Uterus (tissue), 2 donors: ENCODE measurements at regions not wholly inside any gene's neighbourhood (a gene's known extent, or its start where the extent isn't known, plus 50 kb on each side); places are given as distances from the start of the nearest gene placed in this dataset.

Source experiments
- POLR2A ChIP-seq, 2 donors: fragments of 450-650 bp; IDR thresholded peaks; one replicate each; pipeline ENCODE4 v1.6.1; 2016; ENCODE audit warnings: antibody characterized with exemption in 2 of 2, mild to moderate bottlenecking in 1 of 2, moderate library complexity in 1 of 2
- TF ChIP-seq, protein P1 (sequence below), 4 experiments: fragments of 200-600 bp in 2 of 4; fragments of 450-650 bp in 2 of 4; sonication (generic) in 2 of 4; IDR thresholded peaks; one replicate each; pipeline ENCODE4 v1.5.1; 2016 to 2019; ENCODE audit warnings: antibody characterized with exemption in 4 of 4, mild to moderate bottlenecking in 2 of 4, moderate library complexity in 1 of 4

GRCh38 chr6:115460913-115461312, 599.8 kb downstream of the FRK start:
- TF ChIP-seq, protein P1, sequence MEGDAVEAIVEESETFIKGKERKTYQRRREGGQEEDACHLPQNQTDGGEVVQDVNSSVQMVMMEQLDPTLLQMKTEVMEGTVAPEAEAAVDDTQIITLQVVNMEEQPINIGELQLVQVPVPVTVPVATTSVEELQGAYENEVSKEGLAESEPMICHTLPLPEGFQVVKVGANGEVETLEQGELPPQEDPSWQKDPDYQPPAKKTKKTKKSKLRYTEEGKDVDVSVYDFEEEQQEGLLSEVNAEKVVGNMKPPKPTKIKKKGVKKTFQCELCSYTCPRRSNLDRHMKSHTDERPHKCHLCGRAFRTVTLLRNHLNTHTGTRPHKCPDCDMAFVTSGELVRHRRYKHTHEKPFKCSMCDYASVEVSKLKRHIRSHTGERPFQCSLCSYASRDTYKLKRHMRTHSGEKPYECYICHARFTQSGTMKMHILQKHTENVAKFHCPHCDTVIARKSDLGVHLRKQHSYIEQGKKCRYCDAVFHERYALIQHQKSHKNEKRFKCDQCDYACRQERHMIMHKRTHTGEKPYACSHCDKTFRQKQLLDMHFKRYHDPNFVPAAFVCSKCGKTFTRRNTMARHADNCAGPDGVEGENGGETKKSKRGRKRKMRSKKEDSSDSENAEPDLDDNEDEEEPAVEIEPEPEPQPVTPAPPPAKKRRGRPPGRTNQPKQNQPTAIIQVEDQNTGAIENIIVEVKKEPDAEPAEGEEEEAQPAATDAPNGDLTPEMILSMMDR (IDR thresholded peaks at IDR 0.05): no peak
- TF ChIP-seq POLR2A (IDR thresholded peaks at IDR 0.05): no peak
